ENCODE measurements at regions not wholly inside any gene's neighbourhood (a gene's known extent, or its start where the extent isn't known, plus 50 kb on each side); places are given as distances from the start of the nearest gene placed in this dataset.
A peak's percentile ranks its signal among the peaks of the same experiment; 100 is the strongest.
"Not testable (repeated sequence)": the region's sequence is repeated elsewhere in the genome, so short reads cannot be mapped to it uniquely, and the experiment has no call there.

DNA sequence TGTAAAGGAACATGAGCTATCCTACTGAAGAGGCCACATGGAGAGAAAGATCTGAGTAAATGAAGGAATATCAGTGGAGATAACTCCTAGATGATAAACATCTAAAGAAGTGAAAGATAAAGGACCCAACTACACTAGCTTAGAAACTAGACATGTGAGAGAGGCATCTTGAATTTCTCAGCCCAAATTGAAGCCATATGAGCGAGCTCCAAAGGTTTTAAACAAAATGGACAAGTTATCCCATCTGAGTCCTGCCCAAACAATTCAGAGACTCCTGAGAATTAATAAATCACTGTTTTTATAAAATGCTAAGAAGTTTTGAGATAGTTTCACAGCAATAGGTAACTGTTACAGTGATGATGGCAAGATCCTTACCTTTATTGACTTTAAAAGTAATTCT lies 438.9 kb downstream of the NAV3 start:
- no peak for ATAC-seq
- DNase-seq (ENCODE audit: low spot score) = no peak

DNA sequence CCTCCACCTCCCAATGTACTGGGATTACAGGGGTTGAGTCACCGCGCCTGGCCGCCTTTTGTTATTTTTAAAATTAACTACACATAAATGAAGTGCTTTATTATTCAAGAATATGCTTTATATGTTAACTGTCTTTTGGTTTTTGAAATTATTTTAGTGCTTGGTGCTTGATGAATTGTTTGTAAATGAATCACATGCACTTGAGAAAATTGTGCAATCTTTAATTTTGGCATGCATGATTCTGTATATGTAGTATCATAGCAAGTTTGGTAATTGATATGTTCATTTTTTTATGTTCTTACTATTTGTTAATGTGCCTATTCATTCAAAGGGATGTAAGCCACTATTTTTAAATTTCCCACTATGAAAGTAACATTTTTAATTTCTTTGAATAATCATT lies 440.9 kb downstream of the NAV3 start:
- no peak for DNase-seq (ENCODE audit: low spot score)
- no peak for ATAC-seq

DNA sequence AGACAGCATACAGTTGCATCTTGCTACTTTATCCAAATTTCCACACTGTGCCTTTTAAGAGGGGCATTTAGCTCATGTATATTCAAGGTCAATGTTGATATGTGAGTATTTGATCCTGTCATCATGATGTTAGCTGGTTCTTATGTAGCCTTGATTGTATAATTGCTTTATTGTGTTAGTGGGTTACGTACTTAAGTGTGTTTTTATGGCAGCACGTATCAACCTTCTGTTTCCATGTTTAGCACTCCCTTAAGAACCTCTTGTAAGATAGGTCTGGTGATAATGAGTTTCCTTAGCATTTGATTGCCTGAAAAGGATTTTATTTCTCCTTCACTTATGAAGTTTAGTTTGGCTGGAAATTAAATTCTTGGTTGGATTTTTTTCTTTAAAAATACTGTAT lies 445.2 kb downstream of the NAV3 start:
- no peak for ATAC-seq
- DNase-seq (ENCODE audit: low spot score) = no peak

GRCh38 chr12:78278706-78279190 lies 448.1 kb downstream of the NAV3 start:
- DNase-seq (ENCODE audit: low spot score) (no peak), ATAC-seq (peak; percentile 35)

DNA sequence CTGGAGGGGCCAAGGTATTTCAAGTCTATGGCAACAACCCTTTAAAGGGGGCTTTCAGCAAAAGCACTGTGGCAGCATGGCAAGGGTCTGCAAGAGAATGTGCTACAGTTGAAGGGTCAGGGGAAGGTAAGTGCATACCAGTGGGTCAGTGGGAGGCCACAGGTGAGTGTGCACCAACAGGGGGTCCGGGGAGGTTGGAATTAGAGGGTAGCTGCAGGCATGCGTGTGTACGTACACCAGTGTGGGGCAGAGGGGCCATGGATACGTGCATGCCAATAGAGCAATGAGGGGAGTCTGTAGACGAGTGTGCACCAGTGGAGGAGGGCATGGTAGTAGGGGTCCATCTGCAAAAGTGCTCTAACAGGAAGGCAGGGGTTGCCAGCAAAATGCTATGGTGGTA lies 448.9 kb downstream of the NAV3 start:
- DNase-seq (ENCODE audit: low spot score) = no peak
- no peak for ATAC-seq

GRCh38 chr12:78281102-78281501 lies 450.4 kb downstream of the NAV3 start:
- DNase-seq (ENCODE audit: low spot score); ATAC-seq: not testable (repeated sequence)

DNA sequence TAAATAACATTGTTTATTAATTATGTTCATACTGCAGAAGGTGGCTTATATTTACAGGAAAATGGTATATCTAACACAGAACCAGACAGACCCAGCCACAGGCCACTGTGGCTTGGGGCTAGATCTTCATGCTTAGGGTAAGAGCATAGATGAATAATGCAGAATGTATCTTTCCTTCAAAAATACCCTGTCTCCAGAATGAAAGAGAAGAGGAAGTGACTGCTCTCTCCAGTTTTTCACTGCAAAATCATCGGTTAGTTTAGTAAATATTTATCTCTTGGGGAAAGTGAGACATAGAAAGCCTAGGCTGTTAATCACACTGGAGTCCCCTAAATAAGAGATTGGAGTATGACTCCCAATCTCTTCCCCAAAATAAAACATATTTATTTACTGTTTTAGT lies 453.7 kb downstream of the NAV3 start:
- no peak for DNase-seq (ENCODE audit: low spot score)
- no peak for ATAC-seq

DNA sequence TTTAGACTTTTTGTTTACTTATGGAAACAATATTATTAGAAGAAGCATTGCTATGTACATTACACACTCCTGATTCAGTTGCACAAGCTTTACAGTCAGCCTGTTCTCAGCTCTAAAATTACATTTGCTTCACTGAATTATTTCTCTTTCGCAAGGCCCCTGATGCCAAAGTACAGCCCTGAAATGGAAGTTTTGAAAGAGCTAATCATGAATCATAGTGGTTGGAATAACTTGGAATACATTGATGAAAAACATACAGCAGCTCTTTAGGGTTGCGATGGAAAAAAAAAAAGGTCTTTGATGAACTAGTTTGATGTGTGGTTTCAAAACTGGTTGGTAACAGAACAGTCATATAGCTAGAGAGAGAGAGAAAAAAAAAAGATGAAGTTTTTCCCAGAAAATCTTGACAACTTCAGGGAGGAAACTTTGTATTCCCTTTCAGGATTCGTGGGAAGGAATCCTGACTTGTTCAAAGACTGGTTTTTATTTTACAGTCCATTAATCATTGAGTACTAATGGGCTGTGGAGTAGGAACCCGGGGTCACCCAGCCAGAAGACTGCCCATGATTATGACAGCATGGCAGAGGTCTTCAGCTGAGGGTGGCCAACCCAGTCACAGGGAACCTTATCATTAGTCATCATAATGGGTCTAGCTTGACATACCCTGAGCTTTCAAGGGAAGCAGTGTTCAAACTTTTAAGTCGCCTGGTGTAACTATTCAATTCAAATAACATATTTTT lies 460.1 kb downstream of the NAV3 start:
- DNase-seq (ENCODE audit: low spot score) (no peak), ATAC-seq (peak; percentile 62)

DNA sequence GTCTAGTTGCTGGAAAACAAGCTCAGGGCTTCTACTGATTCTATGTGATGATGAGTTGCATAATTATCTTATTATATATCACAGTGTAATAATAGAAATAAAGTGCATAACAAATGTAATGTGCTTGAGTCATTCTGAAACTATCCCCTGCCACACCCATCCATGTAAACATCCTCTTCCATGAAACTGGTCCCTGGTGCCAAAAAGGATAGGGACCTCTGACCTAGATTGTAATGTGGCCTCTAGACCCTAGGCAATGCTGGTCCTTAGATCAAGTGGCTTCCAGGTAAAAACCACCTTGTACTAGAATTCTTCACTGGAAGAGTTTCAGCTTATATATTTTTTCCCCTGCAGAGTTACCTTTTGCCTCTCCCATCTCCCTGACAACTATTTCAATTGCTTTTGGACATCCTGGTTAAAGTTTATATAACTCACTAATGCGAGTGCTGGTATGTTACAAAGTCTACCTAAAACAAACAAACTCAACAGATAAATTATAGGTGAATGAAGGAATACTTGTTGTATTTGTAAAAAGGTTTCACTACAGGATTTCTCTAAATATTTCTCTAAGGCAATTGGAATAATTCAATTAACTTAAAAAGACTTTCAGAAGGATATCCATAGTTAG lies 462.5 kb downstream of the NAV3 start:
- DNase-seq (ENCODE audit: low spot score) (no peak), ATAC-seq (peak; percentile 94)

DNA sequence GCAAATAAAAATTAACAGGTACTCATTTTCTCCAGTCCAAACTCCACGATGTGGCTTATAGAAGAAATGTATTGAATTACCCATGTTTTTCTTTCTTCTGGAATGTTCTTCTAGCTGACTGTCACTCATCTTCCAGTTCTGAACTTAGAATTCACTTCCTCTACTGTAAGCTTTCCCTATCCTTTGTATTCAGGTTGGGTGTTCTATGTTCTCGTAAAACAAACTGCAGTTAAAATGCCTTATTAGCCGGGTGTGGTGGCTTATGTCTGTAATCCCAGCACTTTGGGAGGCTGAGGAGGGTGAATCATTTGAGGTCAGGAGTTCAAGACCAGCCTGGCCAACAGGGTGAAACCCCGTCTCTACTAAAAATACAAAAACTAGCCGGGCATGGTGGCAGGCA lies 470.6 kb downstream of the NAV3 start:
- ATAC-seq; DNase-seq (ENCODE audit: low spot score): not testable (repeated sequence)

DNA sequence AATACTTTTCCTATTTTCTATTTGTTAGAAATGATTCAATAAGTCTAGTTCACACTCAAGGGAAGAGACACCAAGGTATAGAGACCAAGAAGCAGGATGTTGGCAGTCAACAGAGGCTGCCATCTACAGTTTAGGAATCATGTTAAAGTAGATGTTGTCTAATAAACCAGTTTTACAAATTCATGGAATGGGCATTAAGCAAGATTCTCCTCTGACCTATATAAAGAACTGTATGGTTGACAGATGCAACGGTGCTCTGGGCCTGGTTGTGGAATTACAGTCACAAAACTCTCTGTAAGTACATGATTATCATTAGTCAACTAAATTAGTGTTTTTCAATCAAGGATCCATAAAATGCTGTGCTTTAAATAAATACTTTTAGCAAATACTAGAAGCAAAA lies 475.1 kb downstream of the NAV3 start:
- DNase-seq (ENCODE audit: low spot score) (no peak), ATAC-seq (no peak)

- no peak for ATAC-seq
- no peak for DNase-seq (ENCODE audit: low spot score)
Measured at GRCh38 chr12:78306236-78306635, 475.5 kb downstream of the NAV3 start.

GRCh38 chr12:78308701-78309100 lies 478.0 kb downstream of the NAV3 start:
- DNase-seq (ENCODE audit: low spot score) (no peak), ATAC-seq (no peak)

DNA sequence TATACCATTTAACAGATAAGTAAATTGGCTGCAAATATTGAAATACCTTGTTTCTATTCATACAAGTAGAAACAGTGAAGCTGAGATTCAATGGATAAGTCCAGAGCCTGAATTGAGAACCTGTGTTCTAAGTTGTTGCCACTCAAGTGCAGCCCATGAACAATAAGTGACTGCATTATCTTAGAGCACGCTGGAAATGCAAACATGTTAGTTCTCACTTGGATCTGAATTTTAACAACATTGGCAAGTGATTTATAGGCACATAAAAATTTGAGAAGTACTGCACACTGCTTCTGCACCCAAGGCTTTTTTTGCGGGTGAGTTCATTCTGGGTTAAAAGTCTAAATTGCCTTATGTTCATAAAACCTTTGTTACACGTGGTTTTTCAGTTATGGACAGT lies 484.3 kb downstream of the NAV3 start:
- DNase-seq (ENCODE audit: low spot score) = no peak
- no peak for ATAC-seq

- no peak for ATAC-seq
- DNase-seq (ENCODE audit: low spot score) = no peak
Measured at GRCh38 chr12:78316136-78316535, 485.4 kb downstream of the NAV3 start.

DNA sequence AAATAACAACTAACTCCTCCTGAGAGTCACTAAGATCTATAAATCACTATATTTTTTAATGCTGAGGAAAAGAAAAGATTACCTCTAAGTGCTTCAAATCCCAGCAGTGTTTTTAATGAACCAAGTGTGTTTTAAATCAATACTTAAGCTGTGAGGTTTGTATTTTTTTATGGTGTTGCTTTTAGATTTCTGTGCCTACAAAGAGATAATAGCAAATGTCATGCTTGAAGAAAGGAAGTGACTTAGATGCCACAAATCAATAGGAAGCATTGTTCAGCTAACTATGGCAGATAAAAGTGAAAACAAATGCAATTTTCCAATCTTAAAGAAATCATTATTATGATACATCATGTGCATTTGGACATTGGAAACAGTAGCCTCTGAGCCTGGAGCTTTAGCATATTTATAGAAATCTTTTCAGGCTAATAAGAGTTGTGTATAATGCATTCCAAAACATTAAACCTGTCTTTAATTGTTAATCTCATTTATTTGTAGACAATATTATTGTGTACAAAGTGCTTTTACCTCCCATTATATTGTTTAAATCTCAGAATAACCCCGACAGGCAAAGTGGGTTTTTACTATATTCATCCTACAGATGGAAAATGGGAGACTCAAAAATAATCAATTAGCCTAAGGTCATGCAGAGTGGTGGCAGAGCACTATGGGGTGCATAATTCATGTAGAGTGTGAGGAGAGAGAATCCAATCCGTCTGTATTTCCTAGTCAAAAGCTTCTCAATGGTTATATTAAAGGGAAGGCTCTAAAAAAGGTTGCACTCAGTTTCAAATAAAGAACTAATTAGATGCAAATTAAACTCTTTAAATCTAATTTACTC lies 486.2 kb downstream of the NAV3 start:
- DNase-seq (ENCODE audit: low spot score) (no peak), ATAC-seq (no peak)

DNA sequence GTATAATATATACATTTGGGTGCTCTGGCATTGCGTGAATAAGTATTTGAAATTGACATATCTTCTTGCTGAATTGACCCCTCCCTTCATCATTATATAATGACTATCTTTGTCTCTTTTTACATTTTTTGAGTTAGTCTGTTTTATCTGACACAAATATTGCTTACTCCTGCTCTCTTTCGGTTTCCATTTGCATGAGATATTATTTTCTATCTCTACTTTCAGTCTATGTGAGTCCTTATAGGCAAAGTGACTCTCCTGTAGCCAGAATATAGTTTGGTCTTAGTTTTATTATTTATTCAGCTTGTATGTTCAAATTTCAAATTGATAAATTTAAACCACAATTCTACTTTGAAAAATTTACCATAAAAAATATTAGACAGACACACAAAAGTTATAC lies 491.0 kb downstream of the NAV3 start:
- no peak for ATAC-seq
- no peak for DNase-seq (ENCODE audit: low spot score)

DNA sequence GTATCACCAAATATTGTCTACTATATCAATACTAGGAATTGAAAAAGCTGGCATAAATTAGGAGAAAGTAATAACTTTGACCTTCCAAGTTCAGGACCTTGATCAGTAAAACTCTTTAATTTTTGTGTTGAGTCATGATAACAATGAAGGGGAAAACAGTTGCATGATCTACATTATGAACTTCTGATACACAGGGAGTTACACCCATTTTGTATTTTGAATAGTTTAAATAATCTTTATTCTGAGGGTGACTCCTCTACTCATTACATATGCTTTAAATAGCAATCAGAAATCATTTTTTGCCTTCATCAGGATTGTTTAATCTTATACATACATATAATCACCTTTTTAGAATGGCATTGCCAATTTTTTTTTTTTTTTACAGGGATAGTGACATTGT lies 492.5 kb downstream of the NAV3 start:
- no peak for ATAC-seq

GRCh38 chr12:78324234-78324633 lies 493.5 kb downstream of the NAV3 start:
- DNase-seq (ENCODE audit: low spot score) = no peak
- ATAC-seq = no peak

More for the DNA sequence above, 492.5 kb downstream of the NAV3 start:
- no peak for DNase-seq (ENCODE audit: low spot score)

DNA sequence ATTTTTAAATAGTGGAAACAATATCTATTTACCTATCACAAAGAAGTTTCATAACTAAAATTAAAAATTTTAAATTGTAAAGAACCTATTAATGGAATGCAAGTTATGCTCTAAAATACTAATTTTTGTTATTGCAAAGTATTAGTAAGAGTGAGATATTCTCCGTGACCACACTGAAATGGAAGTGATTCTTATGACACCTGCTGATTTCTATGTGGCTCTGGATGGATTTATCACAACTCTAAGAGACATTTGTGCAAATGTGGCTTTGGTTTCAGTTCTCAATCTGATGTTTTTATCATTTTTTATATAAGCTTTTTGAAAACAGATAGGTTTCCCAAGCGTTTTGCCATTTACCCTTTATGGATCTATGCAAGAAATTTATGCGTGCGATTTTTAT lies 497.8 kb downstream of the NAV3 start:
- ATAC-seq = no peak
- DNase-seq (ENCODE audit: low spot score) = no peak

DNA sequence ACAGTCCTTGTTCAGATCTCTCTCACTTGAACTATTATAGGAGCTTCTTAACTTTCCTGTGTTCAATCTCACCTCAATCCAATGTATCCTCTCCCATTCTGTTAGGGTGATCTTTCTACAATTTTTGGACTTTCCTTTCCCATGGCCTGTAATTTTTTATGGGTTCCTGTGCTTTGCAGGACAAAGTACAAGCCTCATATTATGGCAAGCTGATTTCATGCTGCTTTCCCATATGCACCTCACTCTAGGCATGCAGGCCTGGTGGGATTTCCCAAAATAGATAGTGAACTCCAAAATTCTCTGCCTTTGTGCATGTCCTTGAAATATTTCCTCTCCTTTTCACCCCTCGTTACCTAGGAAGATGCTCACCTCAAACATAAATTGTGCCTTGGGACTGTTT lies 499.4 kb downstream of the NAV3 start:
- ATAC-seq (no peak), DNase-seq (ENCODE audit: low spot score) (no peak)

- DNase-seq (ENCODE audit: low spot score) = no peak
- ATAC-seq = no peak
Measured at GRCh38 chr12:78331181-78331580, 500.5 kb downstream of the NAV3 start.

All from left lobe of liver (tissue), 2 donors.